WTC11 (cell line): ENCODE measurements at regions not wholly inside any gene's neighbourhood (a gene's known extent, or its start where the extent isn't known, plus 50 kb on each side); places are given as distances from the start of the nearest gene placed in this dataset.

Experiments used
- ATAC-seq: fragments of 200-7000 bp; cut with Tn5 transposase; 2 replicates; pipeline ENCODE4 v1.10.0; 2021; ENCODE audit warnings: mild to moderate bottlenecking, moderate library complexity
- CTCF ChIA-PET: fragments of 300-600 bp; sonication (Branson Sonifier 250); formaldehyde crosslinking; loops from one replicate; lab custom pipeline; 2021; ENCODE audit warnings: antibody characterized with exemption; lab: Charles Lee
- POLR2A ChIA-PET: fragments of 350-600 bp; sonication (Branson Sonifier 250); formaldehyde crosslinking; loops from one replicate; lab custom pipeline; 2021; ENCODE audit warnings: antibody characterized with exemption; lab: Charles Lee
- DNase-seq: peaks from one replicate; pipeline ENCODE4 v3.0.0; 2021; ENCODE audit warnings: low spot score
- H3K27ac Mint-ChIP-seq: 2 replicates; pipeline ENCODE4 v1.8.0; 2021; ENCODE audit warnings: mixed read lengths
- H3K27me3 Mint-ChIP-seq: 2 replicates; pipeline ENCODE4 v1.8.0; 2021; ENCODE audit warnings: low read depth, mild to moderate bottlenecking, moderate library complexity, mixed read lengths
- H3K36me3 Mint-ChIP-seq: 2 replicates; pipeline ENCODE4 v1.8.0; 2021; ENCODE audit warnings: mixed read lengths
- H3K4me1 Mint-ChIP-seq: 2 replicates; pipeline ENCODE4 v1.8.0; 2022; ENCODE audit warnings: mixed read lengths
- H3K4me3 Mint-ChIP-seq: 2 replicates; pipeline ENCODE4 v1.8.0; 2021; ENCODE audit warnings: mild to moderate bottlenecking, moderate library complexity, mixed read lengths
- H3K9me3 Mint-ChIP-seq: 2 replicates; pipeline ENCODE4 v1.8.0; 2021; ENCODE audit warnings: mixed read lengths
- CBFB ChIP-seq: sonication (generic); formaldehyde crosslinking; IDR thresholded peaks from 2 replicates; pipeline ENCODE4 v1.8.1; 2022; ENCODE audit warnings: mild to moderate bottlenecking, low read depth, missing genetic modification reagents
- CDX4 ChIP-seq: fragments of 250-450 bp; sonication (Bioruptor Pico); IDR thresholded peaks from 2 replicates; pipeline ENCODE4 v1.9.0; 2021; ENCODE audit warnings: moderate library complexity, mild to moderate bottlenecking, inconsistent platforms, borderline replicate concordance
- CREM ChIP-seq: sonication (generic); formaldehyde crosslinking; IDR thresholded peaks from 2 replicates; pipeline ENCODE4 v1.8.1; 2022; ENCODE audit warnings: mild to moderate bottlenecking, missing genetic modification reagents, moderate library complexity
- E2F4 ChIP-seq: sonication (generic); formaldehyde crosslinking; IDR thresholded peaks from 2 replicates; pipeline ENCODE4 v1.8.1; 2022; ENCODE audit warnings: low read depth, mild to moderate bottlenecking, moderate library complexity, missing genetic modification reagents, borderline replicate concordance
- E2F5 ChIP-seq: sonication (generic); formaldehyde crosslinking; IDR thresholded peaks from 2 replicates; pipeline ENCODE4 v1.8.1; 2022; ENCODE audit warnings: mild to moderate bottlenecking, moderate library complexity, missing genetic modification reagents
- ETV6 ChIP-seq: sonication (generic); formaldehyde crosslinking; IDR thresholded peaks from 2 replicates; pipeline ENCODE4 v1.8.1; 2022; ENCODE audit warnings: mild to moderate bottlenecking, missing genetic modification reagents
- FOXJ3 ChIP-seq: sonication (generic); formaldehyde crosslinking; IDR thresholded peaks from 2 replicates; pipeline ENCODE4 v1.9.0; 2021; ENCODE audit warnings: missing genetic modification reagents, mild to moderate bottlenecking, borderline replicate concordance
- IRF1 ChIP-seq: sonication (generic); formaldehyde crosslinking; IDR thresholded peaks from 2 replicates; pipeline ENCODE4 v1.8.0; 2023; ENCODE audit warnings: missing genetic modification reagents
- MLX ChIP-seq: sonication (generic); formaldehyde crosslinking; IDR thresholded peaks from 2 replicates; pipeline ENCODE4 v1.8.1; 2023; ENCODE audit warnings: mild to moderate bottlenecking, missing genetic modification reagents, moderate library complexity
- RORB ChIP-seq: fragments of 250-450 bp; sonication (Bioruptor Pico); IDR thresholded peaks from 2 replicates; pipeline ENCODE4 v1.9.0; 2021; ENCODE audit warnings: mild to moderate bottlenecking
- SOX15 ChIP-seq: fragments of 250-450 bp; sonication (Bioruptor Pico); IDR thresholded peaks from 2 replicates; pipeline ENCODE4 v1.9.0; 2021; ENCODE audit warnings: mild to moderate bottlenecking
- STAT6 ChIP-seq: sonication (generic); formaldehyde crosslinking; conservative IDR thresholded peaks from 2 replicates; pipeline ENCODE4 v1.8.1; 2023; ENCODE audit warnings: mild to moderate bottlenecking, low read depth, missing genetic modification reagents, moderate library complexity
- ZNF281 ChIP-seq: sonication (generic); formaldehyde crosslinking; IDR thresholded peaks from 2 replicates; pipeline ENCODE4 v1.8.0; 2023; ENCODE audit warnings: mild to moderate bottlenecking, missing genetic modification reagents
- ZNF317 ChIP-seq: sonication (generic); formaldehyde crosslinking; IDR thresholded peaks from 2 replicates; pipeline ENCODE4 v1.8.1; 2023; ENCODE audit warnings: low read depth, mild to moderate bottlenecking, moderate library complexity, missing genetic modification reagents, borderline replicate concordance
- ZNF423 ChIP-seq: fragments of 250-450 bp; sonication (Bioruptor Pico); IDR thresholded peaks from 2 replicates; pipeline ENCODE4 v2.1.2; 2022; ENCODE audit warnings: mild to moderate bottlenecking, moderate library complexity
- ZNF512 ChIP-seq: sonication (generic); formaldehyde crosslinking; IDR thresholded peaks from 2 replicates; pipeline ENCODE4 v1.8.1; 2022; ENCODE audit warnings: missing genetic modification reagents, borderline replicate concordance
- TF ChIP-seq, protein P1 (sequence below): sonication (generic); formaldehyde crosslinking; IDR thresholded peaks from 2 replicates; pipeline ENCODE4 v1.8.0; 2023; ENCODE audit warnings: missing genetic modification reagents, mild to moderate bottlenecking, borderline replicate concordance
- TF ChIP-seq, protein P2 (sequence below): sonication (generic); formaldehyde crosslinking; IDR thresholded peaks from 2 replicates; pipeline ENCODE4 v1.8.1; 2023; ENCODE audit warnings: mild to moderate bottlenecking, missing genetic modification reagents

GRCh38 chr4:22323691-22324090 lies 192.2 kb downstream of the ADGRA3 start (continued):
- no peak for TF ChIP-seq MLX (CRISPR knock-in tag)
- no peak for TF ChIP-seq STAT6 (CRISPR knock-in tag)
- no peak for TF ChIP-seq ZNF317
- no peak for TF ChIP-seq ZNF423
- TF ChIP-seq, protein P1, sequence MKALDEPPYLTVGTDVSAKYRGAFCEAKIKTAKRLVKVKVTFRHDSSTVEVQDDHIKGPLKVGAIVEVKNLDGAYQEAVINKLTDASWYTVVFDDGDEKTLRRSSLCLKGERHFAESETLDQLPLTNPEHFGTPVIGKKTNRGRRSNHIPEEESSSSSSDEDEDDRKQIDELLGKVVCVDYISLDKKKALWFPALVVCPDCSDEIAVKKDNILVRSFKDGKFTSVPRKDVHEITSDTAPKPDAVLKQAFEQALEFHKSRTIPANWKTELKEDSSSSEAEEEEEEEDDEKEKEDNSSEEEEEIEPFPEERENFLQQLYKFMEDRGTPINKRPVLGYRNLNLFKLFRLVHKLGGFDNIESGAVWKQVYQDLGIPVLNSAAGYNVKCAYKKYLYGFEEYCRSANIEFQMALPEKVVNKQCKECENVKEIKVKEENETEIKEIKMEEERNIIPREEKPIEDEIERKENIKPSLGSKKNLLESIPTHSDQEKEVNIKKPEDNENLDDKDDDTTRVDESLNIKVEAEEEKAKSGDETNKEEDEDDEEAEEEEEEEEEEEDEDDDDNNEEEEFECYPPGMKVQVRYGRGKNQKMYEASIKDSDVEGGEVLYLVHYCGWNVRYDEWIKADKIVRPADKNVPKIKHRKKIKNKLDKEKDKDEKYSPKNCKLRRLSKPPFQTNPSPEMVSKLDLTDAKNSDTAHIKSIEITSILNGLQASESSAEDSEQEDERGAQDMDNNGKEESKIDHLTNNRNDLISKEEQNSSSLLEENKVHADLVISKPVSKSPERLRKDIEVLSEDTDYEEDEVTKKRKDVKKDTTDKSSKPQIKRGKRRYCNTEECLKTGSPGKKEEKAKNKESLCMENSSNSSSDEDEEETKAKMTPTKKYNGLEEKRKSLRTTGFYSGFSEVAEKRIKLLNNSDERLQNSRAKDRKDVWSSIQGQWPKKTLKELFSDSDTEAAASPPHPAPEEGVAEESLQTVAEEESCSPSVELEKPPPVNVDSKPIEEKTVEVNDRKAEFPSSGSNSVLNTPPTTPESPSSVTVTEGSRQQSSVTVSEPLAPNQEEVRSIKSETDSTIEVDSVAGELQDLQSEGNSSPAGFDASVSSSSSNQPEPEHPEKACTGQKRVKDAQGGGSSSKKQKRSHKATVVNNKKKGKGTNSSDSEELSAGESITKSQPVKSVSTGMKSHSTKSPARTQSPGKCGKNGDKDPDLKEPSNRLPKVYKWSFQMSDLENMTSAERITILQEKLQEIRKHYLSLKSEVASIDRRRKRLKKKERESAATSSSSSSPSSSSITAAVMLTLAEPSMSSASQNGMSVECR (CRISPR knock-in tag), result no peak
- no peak for TF ChIP-seq IRF1 (CRISPR knock-in tag)
- TF ChIP-seq CREM, result no peak
- no peak for TF ChIP-seq ZNF512 (CRISPR knock-in tag)
- no peak for TF ChIP-seq ETV6 (CRISPR knock-in tag)

DNA sequence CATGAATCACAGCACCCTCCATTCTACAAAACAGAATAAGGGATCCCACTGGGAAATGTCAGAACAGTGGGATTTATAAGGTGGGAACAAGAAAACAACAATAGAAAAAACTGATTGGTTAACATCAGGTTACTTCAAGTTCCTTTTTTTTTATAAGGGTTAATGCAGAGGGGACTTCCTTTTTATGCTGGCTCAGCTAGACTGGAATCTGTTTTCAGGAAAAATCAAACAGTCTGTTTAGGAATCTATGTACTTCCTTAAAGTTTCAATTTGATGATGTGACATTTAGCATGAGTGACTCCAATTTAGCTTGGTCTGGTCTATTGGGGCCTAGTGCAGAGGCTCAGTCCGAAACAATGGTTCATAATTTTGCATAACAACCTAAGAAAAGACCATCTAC lies 192.9 kb downstream of the ADGRA3 start:
- DNase-seq (no peak), ATAC-seq (no peak)
- no peaks in the 10 kb centered on the region for H3K27me3 Mint-ChIP-seq
- CTCF ChIA-PET, result no interaction called here
- POLR2A ChIA-PET, result no interaction called here
- H3K4me1 Mint-ChIP-seq, result peaks cover 8% of the 10 kb centered on the region
- no peak overlapping the region for H3K4me3 Mint-ChIP-seq
- H3K36me3 Mint-ChIP-seq, result no peaks in the 10 kb centered on the region
- H3K27ac Mint-ChIP-seq, result no peak overlapping the region
- H3K9me3 Mint-ChIP-seq, result no peaks in the 10 kb centered on the region
- no peak for TF ChIP-seq RORB (CRISPR knock-in tag)
- TF ChIP-seq E2F4 (CRISPR knock-in tag), result no peak
- no peak for TF ChIP-seq CBFB (CRISPR knock-in tag)
- no peak for TF ChIP-seq FOXJ3 (CRISPR knock-in tag)
- TF ChIP-seq MLX (CRISPR knock-in tag), result no peak
- TF ChIP-seq E2F5 (CRISPR knock-in tag), result no peak
- TF ChIP-seq CDX4, result no peak
- no peak for TF ChIP-seq ZNF281
- no peak for TF ChIP-seq SOX15
- TF ChIP-seq, protein P2, sequence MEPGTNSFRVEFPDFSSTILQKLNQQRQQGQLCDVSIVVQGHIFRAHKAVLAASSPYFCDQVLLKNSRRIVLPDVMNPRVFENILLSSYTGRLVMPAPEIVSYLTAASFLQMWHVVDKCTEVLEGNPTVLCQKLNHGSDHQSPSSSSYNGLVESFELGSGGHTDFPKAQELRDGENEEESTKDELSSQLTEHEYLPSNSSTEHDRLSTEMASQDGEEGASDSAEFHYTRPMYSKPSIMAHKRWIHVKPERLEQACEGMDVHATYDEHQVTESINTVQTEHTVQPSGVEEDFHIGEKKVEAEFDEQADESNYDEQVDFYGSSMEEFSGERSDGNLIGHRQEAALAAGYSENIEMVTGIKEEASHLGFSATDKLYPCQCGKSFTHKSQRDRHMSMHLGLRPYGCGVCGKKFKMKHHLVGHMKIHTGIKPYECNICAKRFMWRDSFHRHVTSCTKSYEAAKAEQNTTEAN (CRISPR knock-in tag), result no peak
